Pons (tissue), 1 donor: ENCODE measurements at regions not wholly inside any gene's neighbourhood (a gene's known extent, or its start where the extent isn't known, plus 50 kb on each side); places are given as distances from the start of the nearest gene placed in this dataset.
"Not testable (repeated sequence)": the region's sequence is repeated elsewhere in the genome, so short reads cannot be mapped to it uniquely, and the experiment has no call there.

ENCODE experiments used
- DNase-seq: peaks from one replicate; pipeline ENCODE4 v3.0.0-alpha.2; 2016; ENCODE audit warnings: low spot score

GRCh38 chr12:75760573-75761294 is 249.3 kb upstream of the KRR1 start:
- DNase-seq, result no peak

DNA sequence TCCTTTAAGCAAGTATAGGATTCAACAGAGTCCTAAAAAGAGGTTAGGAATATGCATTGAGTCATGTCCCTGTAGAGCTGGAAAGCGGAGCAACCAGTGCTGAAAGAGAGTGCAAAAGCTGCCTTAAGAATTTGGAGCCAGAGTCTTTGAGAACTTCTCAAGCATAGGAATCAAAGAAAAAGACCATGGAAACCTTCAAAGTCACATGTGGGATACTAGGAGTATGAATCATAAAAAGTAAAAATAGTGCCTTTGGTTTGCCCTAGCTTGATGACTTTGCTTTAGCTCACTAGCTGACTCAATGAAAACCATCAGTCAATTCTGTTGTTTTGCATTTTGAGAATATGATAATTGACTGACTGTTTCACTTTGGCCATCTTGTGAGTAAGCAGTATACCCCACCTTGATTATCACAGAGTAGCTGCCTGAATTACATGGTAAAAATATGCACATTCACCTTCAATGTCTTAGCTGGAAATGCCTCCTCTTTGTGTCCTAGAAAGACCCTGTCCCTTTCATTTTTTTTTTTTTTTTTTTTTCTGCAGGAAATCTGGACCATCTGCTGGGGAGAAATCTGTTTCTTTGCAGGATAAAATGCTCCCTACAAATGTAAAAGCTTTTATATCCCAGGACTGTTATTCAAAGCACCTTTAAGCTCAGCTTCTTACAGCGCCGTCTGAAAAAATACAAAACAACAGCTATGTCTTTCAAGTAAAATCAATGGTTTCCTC is 248.6 kb upstream of the KRR1 start:
- DNase-seq, result no peak

DNA sequence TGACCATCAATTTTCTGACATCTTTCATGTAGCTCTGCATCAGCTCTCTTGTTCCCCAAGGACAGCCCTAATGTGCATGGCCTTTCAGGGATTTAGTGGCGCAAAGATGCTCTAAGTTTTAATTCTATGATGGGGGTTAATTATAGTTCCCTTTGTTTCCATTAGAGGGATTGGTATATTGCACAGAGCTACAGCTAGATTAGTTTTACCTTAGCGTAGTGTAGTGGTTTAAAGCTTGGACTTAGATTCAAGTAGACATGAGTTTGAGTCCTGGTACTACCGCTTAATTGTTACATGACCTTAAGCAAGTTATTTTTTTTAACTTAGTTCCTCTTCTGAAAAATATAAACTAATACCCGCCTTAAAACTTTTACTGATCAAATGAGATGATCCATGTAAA is 247.8 kb upstream of the KRR1 start:
- DNase-seq, result no peak

DNA sequence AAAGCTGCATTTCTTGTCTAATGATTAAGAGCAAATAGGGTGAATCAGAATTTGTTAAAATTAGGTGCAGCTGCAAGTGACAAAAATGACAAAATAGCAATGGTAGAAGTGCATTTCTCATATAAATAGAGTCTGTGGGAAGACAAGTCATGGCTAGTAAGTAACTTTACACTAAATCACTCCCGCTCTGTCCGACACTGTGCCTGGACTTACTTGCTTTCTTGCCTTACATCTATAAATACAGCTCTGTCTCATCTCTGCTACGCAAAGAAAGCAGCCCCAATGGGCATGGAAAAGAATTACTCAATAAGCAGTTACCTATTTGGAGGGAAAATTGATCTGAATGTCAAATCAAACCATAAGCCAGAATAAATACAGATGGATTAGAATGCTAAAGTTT is 245.4 kb upstream of the KRR1 start:
- no peak for DNase-seq

GRCh38 chr12:75756111-75756510 is 244.7 kb upstream of the KRR1 start:
- DNase-seq, result no peak

- DNase-seq, result no peak
Observed at GRCh38 chr12:75754698-75755097, 243.3 kb upstream of the KRR1 start.

GRCh38 chr12:75754141-75754540 is 242.7 kb upstream of the KRR1 start:
- no peak for DNase-seq

GRCh38 chr12:75751769-75752471 is 240.5 kb upstream of the KRR1 start:
- no peak for DNase-seq

GRCh38 chr12:75750716-75751306 is 239.4 kb upstream of the KRR1 start:
- no peak for DNase-seq

DNA sequence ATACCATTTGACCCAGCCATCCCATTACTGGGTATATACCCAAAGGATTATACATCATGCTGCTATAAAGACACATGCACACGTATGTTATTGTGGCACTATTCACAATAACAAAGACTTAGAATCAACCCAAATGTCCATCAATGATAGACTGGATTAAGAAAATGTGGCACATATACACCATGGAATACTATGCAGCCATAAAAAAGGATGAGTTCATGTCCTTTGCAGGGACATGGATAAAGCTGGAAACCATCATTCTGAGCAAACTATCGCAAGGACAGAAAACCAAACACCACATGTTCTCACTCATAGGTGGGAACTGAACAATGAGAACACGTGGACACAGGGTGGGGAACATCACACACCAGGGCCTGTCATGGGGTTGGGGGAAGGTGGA is 237.6 kb upstream of the KRR1 start:
- DNase-seq, result not testable (repeated sequence)

GRCh38 chr12:75748136-75748535 is 236.7 kb upstream of the KRR1 start:
- DNase-seq, result no peak

GRCh38 chr12:75747572-75748021 is 236.2 kb upstream of the KRR1 start:
- DNase-seq, result no peak

DNA sequence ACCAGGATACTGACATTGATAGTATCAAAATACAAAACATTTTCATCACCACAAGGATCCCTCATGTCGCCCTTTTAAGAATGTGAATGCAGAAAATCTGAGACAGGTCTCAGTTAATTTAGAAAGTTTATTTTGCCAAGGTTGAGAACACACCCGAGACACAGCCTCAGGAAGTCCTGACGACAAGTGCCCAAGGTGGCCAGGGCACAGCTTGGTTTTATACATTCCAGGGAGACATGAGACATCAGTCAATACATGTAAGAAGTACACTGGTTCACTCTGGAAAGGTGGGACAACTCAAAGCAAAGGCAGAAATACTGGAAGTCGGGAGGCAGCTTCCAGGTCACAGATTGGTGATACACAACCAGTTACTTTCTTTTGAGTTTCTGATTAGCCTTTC is 235.2 kb upstream of the KRR1 start:
- DNase-seq, result no peak

DNA sequence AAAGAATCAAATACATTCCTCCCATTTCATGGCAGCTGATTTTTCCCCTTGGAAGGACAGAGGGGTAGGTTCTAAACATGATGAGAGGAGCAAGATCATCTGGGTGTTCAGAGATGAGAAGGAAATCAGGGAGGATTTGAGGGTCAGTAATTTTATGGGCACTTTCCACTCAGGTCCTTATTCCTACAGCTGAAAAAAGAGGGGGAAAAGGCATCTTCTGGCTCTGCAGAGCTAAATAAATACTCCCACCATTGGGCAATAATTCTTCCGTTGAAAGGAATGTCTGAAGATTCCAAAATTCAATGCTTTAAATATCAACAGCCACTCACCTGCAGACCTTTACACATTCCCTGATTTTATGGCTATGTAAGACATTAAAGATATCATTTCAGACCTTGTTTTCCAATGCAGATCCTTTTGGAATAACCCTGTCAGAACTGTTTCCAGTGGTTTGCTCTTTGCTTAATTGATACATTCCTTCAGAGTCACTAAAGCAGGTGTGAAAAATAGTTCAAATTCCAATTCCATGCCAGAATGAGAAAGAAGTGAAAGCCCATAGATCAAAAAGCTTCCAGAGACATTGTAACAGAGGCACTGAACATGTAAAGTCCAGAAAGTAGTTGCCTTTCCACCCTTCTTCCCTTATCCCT is 233.3 kb upstream of the KRR1 start:
- DNase-seq, result no peak

- DNase-seq, result no peak
Observed at GRCh38 chr12:75742961-75743360, 231.6 kb upstream of the KRR1 start.

- no peak for DNase-seq
Observed at GRCh38 chr12:75742048-75742447, 230.6 kb upstream of the KRR1 start.

DNA sequence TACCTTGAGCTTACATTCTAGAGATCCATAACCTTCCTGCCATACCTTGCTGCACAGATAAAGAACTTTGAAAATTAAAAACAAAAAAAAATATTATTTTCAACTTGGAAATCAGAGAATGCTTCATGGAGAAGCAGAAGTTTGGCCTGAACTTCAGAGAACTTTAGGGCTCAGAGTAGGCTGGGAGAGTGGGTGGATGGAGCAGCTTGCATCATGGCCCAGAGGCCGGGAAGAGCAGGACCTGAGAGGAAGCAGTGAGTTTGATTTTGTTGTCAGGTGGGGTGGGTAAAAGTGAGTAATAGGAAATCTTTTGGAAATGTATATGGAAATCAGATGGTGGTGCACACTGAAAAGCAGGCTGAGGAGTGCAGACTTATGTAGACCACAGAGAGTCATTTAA is 228.5 kb upstream of the KRR1 start:
- DNase-seq, result no peak

DNA sequence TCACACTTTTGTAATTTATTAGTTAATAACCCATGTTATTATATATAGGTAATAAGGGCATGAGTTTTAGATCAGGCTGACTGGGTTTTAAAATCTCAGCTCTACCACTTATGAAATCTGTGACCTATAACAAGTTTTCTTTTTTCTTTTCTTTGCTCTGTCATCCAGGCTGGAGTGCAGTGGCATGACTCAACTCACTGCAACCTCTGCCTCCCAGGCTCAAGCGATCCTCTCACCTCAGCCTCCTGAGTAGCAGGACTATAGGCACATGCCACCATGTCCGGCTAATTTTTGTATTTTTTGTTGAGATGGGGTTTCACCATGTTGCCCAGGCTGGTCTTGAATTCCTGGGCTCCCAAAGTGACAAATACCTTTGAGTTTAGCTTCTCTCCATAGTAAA is 227.7 kb upstream of the KRR1 start:
- DNase-seq, result not testable (repeated sequence)

DNA sequence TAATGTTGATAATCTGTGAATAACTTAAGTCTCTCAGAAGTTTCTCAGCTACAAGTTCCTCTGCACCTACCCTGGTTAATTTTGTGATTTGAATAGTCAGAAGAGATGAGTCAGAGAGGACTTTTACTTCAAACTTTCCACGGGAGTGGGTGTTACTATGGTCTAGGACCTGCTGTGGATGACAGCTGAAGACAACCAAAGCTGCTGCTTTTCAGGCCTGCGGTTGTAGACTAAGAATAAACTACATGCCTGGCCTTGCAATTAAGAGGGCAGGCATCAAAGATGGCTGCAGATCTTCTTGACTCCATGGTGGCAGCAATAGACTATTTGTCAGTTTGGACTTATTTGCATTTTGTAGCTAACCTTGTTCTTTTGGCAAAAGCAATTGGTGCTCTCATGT is 227.1 kb upstream of the KRR1 start:
- no peak for DNase-seq

DNA sequence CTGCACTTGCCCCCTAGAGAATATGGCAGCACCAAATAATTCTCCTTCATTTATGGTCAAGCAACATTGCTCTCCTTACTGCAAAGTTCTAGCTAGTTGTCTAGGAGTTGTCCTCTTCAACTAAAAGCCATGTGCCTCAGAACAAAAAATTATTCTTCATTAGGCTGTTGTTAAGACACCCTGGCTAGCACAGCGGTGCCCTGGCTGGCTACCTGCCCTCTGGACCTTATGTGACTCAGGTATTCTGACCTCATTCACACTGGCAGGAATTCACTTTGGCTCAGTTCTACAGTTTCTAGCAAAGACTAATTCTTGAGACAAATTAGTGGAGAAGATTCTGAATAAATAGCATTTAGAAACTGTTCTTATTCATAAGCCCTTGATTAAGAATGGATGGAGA is 224.4 kb upstream of the KRR1 start:
- DNase-seq, result peak; percentile 56

DNA sequence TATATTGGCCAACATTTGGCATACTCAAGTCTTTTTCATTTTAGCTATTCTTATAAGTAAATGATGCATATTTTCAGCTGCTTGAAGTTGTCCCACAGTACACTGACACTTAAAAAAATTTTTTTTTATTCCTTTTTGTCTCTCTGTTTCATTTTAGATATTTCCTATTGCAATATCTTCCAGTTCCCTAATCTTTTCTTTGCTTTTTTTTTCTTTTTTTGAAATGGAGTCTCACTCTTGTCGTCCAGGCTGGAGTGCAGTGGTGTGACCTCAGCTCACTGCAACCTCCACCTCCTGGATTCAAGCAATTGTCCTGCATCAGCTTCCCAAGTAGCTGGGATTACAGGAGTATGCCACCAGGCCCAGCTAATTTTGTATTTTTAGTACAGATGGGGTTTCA is 217.4 kb upstream of the KRR1 start:
- no peak for DNase-seq

DNA sequence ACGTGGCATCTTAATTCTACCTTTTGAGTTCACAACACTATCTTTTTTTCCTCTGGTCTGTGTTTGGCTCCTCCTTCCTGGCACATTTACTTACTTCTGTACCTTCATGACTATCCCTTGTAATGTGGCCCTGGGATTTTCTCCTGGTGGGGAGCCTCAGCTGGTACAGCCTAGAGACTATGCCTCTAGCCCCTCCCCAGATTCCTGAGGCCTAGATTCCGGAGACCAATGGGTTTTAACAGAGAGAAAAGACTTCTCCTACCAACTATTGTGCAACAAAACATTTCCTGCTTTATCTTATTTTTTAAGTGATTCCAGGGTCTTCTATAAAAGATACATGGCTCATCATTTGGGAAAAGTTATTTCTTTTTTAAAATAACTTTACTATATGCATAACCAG is 216.2 kb upstream of the KRR1 start:
- DNase-seq, result no peak
